ENCODE measurements at regions not wholly inside any gene's neighbourhood (a gene's known extent, or its start where the extent isn't known, plus 50 kb on each side); places are given as distances from the start of the nearest gene placed in this dataset.

DNA sequence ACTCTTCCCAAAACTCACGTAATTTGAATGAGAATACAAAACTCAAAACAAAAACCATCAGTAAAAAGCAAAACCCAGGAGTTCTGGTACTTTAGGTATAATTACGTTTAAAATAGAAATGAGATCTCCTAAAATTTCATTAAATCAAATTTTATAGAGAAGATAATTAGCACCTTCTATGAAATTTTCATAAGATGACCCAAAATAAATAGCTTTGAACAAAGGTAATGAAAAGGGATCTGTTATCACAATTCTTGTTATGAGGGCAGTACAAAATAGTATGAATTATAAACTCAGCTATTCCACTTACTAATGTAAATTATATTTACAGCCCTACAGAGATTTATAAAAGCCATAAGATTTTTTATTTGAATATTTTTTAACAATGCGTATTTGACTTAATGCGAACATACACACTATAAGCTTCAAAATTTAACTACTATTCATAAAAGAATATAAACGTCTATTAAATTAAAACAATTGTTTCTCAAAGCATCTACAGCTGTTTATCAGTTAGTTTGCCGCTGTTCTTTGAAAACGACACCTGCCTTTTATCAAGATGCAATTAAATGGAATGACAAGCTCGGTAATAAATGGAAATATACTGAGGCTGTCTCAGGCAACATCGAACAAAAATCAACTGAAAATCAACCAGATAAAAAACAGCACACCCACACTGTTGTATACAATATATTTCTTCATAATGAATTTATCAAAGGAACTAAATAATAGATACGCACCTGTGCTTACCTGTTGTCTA is 63.8 kb downstream of the KCNRG start:
- TF ChIP-seq, protein P1, sequence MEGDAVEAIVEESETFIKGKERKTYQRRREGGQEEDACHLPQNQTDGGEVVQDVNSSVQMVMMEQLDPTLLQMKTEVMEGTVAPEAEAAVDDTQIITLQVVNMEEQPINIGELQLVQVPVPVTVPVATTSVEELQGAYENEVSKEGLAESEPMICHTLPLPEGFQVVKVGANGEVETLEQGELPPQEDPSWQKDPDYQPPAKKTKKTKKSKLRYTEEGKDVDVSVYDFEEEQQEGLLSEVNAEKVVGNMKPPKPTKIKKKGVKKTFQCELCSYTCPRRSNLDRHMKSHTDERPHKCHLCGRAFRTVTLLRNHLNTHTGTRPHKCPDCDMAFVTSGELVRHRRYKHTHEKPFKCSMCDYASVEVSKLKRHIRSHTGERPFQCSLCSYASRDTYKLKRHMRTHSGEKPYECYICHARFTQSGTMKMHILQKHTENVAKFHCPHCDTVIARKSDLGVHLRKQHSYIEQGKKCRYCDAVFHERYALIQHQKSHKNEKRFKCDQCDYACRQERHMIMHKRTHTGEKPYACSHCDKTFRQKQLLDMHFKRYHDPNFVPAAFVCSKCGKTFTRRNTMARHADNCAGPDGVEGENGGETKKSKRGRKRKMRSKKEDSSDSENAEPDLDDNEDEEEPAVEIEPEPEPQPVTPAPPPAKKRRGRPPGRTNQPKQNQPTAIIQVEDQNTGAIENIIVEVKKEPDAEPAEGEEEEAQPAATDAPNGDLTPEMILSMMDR (IDR thresholded peaks at IDR 0.05), result no peak
- TF ChIP-seq POLR2A (IDR thresholded peaks at IDR 0.05), result no peak

Data from lower leg skin (tissue), 3 donors.